HG03175 (cell line): ENCODE measurements at regions not wholly inside any gene's neighbourhood (a gene's known extent, or its start where the extent isn't known, plus 50 kb on each side); places are given as distances from the start of the nearest gene placed in this dataset.

Experiments used
- ATAC-seq: cut with Tn5 transposase; IDR thresholded peaks from one replicate; pipeline ENCODE4 v1.9.1; 2021; ENCODE audit warnings: mild to moderate bottlenecking, moderate library complexity; ENCODE audit not compliant: unreplicated experiment

- ATAC-seq = no peak
These were observed 151.4 kb upstream of the TSHZ2 start for GRCh38 chr20:52820641-52821292.

GRCh38 chr20:52818491-52818890 is 153.7 kb upstream of the TSHZ2 start:
- ATAC-seq = no peak

- no peak for ATAC-seq
These were observed 154.2 kb upstream of the TSHZ2 start for GRCh38 chr20:52817981-52818380.

- ATAC-seq = no peak
These were observed 154.6 kb upstream of the TSHZ2 start for GRCh38 chr20:52817511-52817910.

GRCh38 chr20:52814371-52814770 is 157.8 kb upstream of the TSHZ2 start:
- no peak for ATAC-seq

GRCh38 chr20:52812231-52812847 is 159.8 kb upstream of the TSHZ2 start:
- no peak for ATAC-seq

- ATAC-seq = no peak
These were observed 163.2 kb upstream of the TSHZ2 start for GRCh38 chr20:52809003-52809402.

GRCh38 chr20:52806918-52807317 is 165.2 kb upstream of the TSHZ2 start:
- ATAC-seq = no peak

- no peak for ATAC-seq
These were observed 166.3 kb upstream of the TSHZ2 start for GRCh38 chr20:52805843-52806242.

GRCh38 chr20:52805296-52805571 is 166.9 kb upstream of the TSHZ2 start:
- no peak for ATAC-seq

- no peak for ATAC-seq
These were observed 167.5 kb upstream of the TSHZ2 start for GRCh38 chr20:52804497-52805295.

- ATAC-seq = no peak
These were observed 170.5 kb upstream of the TSHZ2 start for GRCh38 chr20:52801628-52802006.

- no peak for ATAC-seq
These were observed 171.2 kb upstream of the TSHZ2 start for GRCh38 chr20:52800734-52801627.

GRCh38 chr20:52799130-52799529 is 173.0 kb upstream of the TSHZ2 start:
- no peak for ATAC-seq

GRCh38 chr20:52798124-52798523 is 174.0 kb upstream of the TSHZ2 start:
- ATAC-seq = no peak

GRCh38 chr20:52794853-52795252 is 177.3 kb upstream of the TSHZ2 start:
- no peak for ATAC-seq

- ATAC-seq = no peak
These were observed 178.7 kb upstream of the TSHZ2 start for GRCh38 chr20:52793339-52793963.

- ATAC-seq = no peak
These were observed 181.1 kb upstream of the TSHZ2 start for GRCh38 chr20:52791091-52791490.

- no peak for ATAC-seq
These were observed 182.4 kb upstream of the TSHZ2 start for GRCh38 chr20:52789716-52790115.

- no peak for ATAC-seq
These were observed 184.2 kb upstream of the TSHZ2 start for GRCh38 chr20:52787962-52788361.

GRCh38 chr20:52787216-52787615 is 184.9 kb upstream of the TSHZ2 start:
- no peak for ATAC-seq
